Lower leg skin (tissue), 4 donors: ENCODE measurements at regions not wholly inside any gene's neighbourhood (a gene's known extent, or its start where the extent isn't known, plus 50 kb on each side); places are given as distances from the start of the nearest gene placed in this dataset.

Experiments used
- DNase-seq, 2 donors: peaks; one replicate each; pipeline ENCODE4 v3.0.0-alpha.2; 2019; ENCODE audit warnings: low spot score in 2 of 2
- H3K4me3 ChIP-seq: fragments of 200-600 bp; sonication (generic); 2 replicates; pipeline ENCODE4 v1.5.1; 2017; ENCODE audit warnings: mild to moderate bottlenecking, low read depth; ENCODE audit not compliant: poor library complexity, severe bottlenecking
- CTCF ChIP-seq, 3 donors: fragments of 450-650 bp; IDR thresholded peaks; one replicate each; pipeline ENCODE4 v1.5.1; 2016; ENCODE audit warnings: antibody characterized with exemption in 3 of 3, mild to moderate bottlenecking in 3 of 3, moderate library complexity in 2 of 3
- POLR2A ChIP-seq, 2 donors: fragments of 450-650 bp; IDR thresholded peaks; one replicate each; pipeline ENCODE4 v1.6.1; 2016 to 2017; ENCODE audit warnings: antibody characterized with exemption in 2 of 2, mild to moderate bottlenecking in 1 of 2, moderate library complexity in 1 of 2
- WGBS, 2 donors: methylation state at CpG; one replicate each; pipeline ENCODE4 v1.1.5; 2018; 5-methylcytosine and 5-hydroxymethylcytosine counted together
- intact Hi-C: fragments of 100-400 bp; cut with DNase I; formaldehyde crosslinking; loops from one replicate; pipeline ENCODE4 v1.15.0; 2023; ENCODE audit warnings: low total_unique reads

GRCh38 chr3:162658003-162658402 lies 1161.4 kb downstream of the OTOL1 start:
- intact Hi-C loops, result no loop called here
- no peak for DNase-seq
- TF ChIP-seq POLR2A (IDR thresholded peaks at IDR 0.05), result no peak
- no peak for TF ChIP-seq CTCF (IDR thresholded peaks at IDR 0.05)
- 43 to 52% methylated on average over 1 of the region's 1 CpG for WGBS, 2 donors
- H3K4me3 ChIP-seq, result no peak overlapping the region

- TF ChIP-seq POLR2A (IDR thresholded peaks at IDR 0.05), result no peak
- no peak for TF ChIP-seq CTCF (IDR thresholded peaks at IDR 0.05)
- no peak for DNase-seq
- WGBS, 2 donors, result 34 to 54% methylated on average over 1 of the region's 1 CpG
- intact Hi-C loops, result no loop called here
- H3K4me3 ChIP-seq, result no peak overlapping the region
Measured at GRCh38 chr3:162665684-162666391, 1169.2 kb downstream of the OTOL1 start.

- WGBS, 2 donors, result 92 to 95% methylated on average over 10 of the region's 10 CpGs
- intact Hi-C loops, result no loop called here
Measured at GRCh38 chr3:162666835-162667234, 1170.2 kb downstream of the OTOL1 start.

GRCh38 chr3:162670181-162670580 lies 1173.6 kb downstream of the OTOL1 start:
- TF ChIP-seq POLR2A (IDR thresholded peaks at IDR 0.05), result no peak
- TF ChIP-seq CTCF (IDR thresholded peaks at IDR 0.05), result no peak
- DNase-seq, result no peak
- intact Hi-C loops, result no loop called here
- no peak overlapping the region for H3K4me3 ChIP-seq

More at GRCh38 chr3:162666835-162667234, 1170.2 kb downstream of the OTOL1 start:
- no peak for DNase-seq
- no peak for TF ChIP-seq POLR2A (IDR thresholded peaks at IDR 0.05)
- no peak for TF ChIP-seq CTCF (IDR thresholded peaks at IDR 0.05)
- no peak overlapping the region for H3K4me3 ChIP-seq

- no peak overlapping the region for H3K4me3 ChIP-seq
- WGBS, 2 donors, result 83 to 88% methylated on average over 1 of the region's 1 CpG
- TF ChIP-seq CTCF (IDR thresholded peaks at IDR 0.05), result no peak
- TF ChIP-seq POLR2A (IDR thresholded peaks at IDR 0.05), result no peak
- intact Hi-C loops, result no loop called here
- no peak for DNase-seq
Measured at GRCh38 chr3:162677475-162677874, 1180.9 kb downstream of the OTOL1 start.

- H3K4me3 ChIP-seq, result no peak overlapping the region
- intact Hi-C loops, result no loop called here
- 64 to 71% methylated on average over 2 of the region's 2 CpGs for WGBS, 2 donors
- DNase-seq, result no peak
- no peak for TF ChIP-seq POLR2A (IDR thresholded peaks at IDR 0.05)
- no peak for TF ChIP-seq CTCF (IDR thresholded peaks at IDR 0.05)
Measured at GRCh38 chr3:162678941-162679340, 1182.3 kb downstream of the OTOL1 start.
